Gastrocnemius medialis (tissue), 4 donors: ENCODE measurements at regions not wholly inside any gene's neighbourhood (a gene's known extent, or its start where the extent isn't known, plus 50 kb on each side); places are given as distances from the start of the nearest gene placed in this dataset.

Experiments
- POLR2A ChIP-seq, 2 donors: fragments of 450-650 bp; IDR thresholded peaks; one replicate each; pipeline ENCODE4 v1.6.1; 2017; ENCODE audit warnings: antibody characterized with exemption in 2 of 2, mild to moderate bottlenecking in 2 of 2, moderate library complexity in 2 of 2
- TF ChIP-seq, protein P1 (sequence below), 5 experiments: fragments of 450-650 bp in 3 of 5; fragments of 200-600 bp in 2 of 5; sonication (generic) in 2 of 5; IDR thresholded peaks in 4 of 5; conservative IDR thresholded peaks in 1 of 5; 1 replicate in 4 of 5; 2 replicates in 1 of 5; pipeline ENCODE4 v1.5.1; 2016 to 2019; ENCODE audit warnings: antibody characterized with exemption in 5 of 5, mild to moderate bottlenecking in 3 of 5, moderate library complexity in 3 of 5

DNA sequence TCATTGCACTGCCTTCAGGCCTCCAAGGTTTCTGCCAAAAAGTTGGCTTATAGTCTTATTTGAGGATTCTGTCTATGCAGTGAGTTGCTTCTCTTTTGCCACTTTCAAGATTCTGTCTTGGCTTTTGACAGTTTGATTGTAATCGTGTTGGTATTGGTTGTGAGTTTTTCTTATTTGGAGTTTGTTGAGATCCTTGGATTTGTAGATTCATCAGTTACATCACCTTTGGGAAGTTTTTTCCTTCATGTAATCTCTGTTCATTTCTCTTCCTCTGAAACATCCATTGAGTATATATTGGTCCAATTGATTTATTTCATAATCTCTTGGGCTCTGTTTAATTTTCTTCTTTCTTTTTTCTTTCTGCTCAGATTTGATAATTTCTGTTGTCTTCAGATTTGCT is 59.8 kb downstream of the SEPTIN7 start:
- TF ChIP-seq, protein P1, sequence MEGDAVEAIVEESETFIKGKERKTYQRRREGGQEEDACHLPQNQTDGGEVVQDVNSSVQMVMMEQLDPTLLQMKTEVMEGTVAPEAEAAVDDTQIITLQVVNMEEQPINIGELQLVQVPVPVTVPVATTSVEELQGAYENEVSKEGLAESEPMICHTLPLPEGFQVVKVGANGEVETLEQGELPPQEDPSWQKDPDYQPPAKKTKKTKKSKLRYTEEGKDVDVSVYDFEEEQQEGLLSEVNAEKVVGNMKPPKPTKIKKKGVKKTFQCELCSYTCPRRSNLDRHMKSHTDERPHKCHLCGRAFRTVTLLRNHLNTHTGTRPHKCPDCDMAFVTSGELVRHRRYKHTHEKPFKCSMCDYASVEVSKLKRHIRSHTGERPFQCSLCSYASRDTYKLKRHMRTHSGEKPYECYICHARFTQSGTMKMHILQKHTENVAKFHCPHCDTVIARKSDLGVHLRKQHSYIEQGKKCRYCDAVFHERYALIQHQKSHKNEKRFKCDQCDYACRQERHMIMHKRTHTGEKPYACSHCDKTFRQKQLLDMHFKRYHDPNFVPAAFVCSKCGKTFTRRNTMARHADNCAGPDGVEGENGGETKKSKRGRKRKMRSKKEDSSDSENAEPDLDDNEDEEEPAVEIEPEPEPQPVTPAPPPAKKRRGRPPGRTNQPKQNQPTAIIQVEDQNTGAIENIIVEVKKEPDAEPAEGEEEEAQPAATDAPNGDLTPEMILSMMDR (IDR thresholded peaks at IDR 0.05 in 4 of 5, conservative IDR thresholded peaks at IDR 0.05 in 1 of 5), result no peak
- no peak for TF ChIP-seq POLR2A (IDR thresholded peaks at IDR 0.05)
